Neural progenitor cell (in vitro differentiated cells): ENCODE measurements at regions not wholly inside any gene's neighbourhood (a gene's known extent, or its start where the extent isn't known, plus 50 kb on each side); places are given as distances from the start of the nearest gene placed in this dataset.

Experiments used
- DNase-seq: peaks from one replicate; pipeline ENCODE4 v3.0.0-alpha.2; 2016; ENCODE audit warnings: low spot score
- H2AFZ ChIP-seq: fragments of 200-600 bp; sonication (generic); replicated peaks from 2 replicates; pipeline ENCODE4 v1.6.1; 2016; ENCODE audit warnings: antibody characterized with exemption
- H3F3A ChIP-seq: fragments of 200-600 bp; sonication (generic); 2 replicates; pipeline ENCODE4 v1.6.1; 2016; ENCODE audit warnings: antibody characterized with exemption, low read depth
- H3K27ac ChIP-seq: fragments of 200-600 bp; sonication (generic); 2 replicates; pipeline ENCODE4 v1.5.1; 2016; ENCODE audit warnings: mild to moderate bottlenecking
- H3K27me3 ChIP-seq: fragments of 200-600 bp; sonication (generic); 2 replicates; pipeline ENCODE4 v1.6.1; 2016; ENCODE audit warnings: mild to moderate bottlenecking, moderate library complexity
- H3K36me3 ChIP-seq: fragments of 200-600 bp; sonication (generic); 2 replicates; pipeline ENCODE4 v1.5.1; 2016
- H3K4me1 ChIP-seq: fragments of 200-600 bp; sonication (generic); 2 replicates; pipeline ENCODE4 v1.6.1; 2016; ENCODE audit warnings: mixed run types
- H3K4me2 ChIP-seq: fragments of 200-600 bp; sonication (generic); 2 replicates; pipeline ENCODE4 v1.6.1; 2016
- H3K4me3 ChIP-seq: fragments of 200-600 bp; sonication (generic); 2 replicates; pipeline ENCODE4 v1.5.1; 2016
- H3K79me2 ChIP-seq: fragments of 200-600 bp; sonication (generic); 2 replicates; pipeline ENCODE4 v1.6.1; 2016; ENCODE audit warnings: low read depth
- H3K9ac ChIP-seq: fragments of 200-600 bp; sonication (generic); 2 replicates; pipeline ENCODE4 v1.6.1; 2016
- H3K9me3 ChIP-seq: fragments of 200-600 bp; sonication (generic); 2 replicates; pipeline ENCODE4 v1.5.1; 2016; ENCODE audit warnings: low read depth
- H4K20me1 ChIP-seq: fragments of 200-600 bp; sonication (generic); 2 replicates; pipeline ENCODE4 v1.6.1; 2016; ENCODE audit warnings: low read depth
- H3K27ac Mint-ChIP-seq: 3 replicates; pipeline ENCODE4 v1.8.0; 2021; ENCODE audit warnings: mixed read lengths
- H3K27me3 Mint-ChIP-seq: 2 replicates; pipeline ENCODE4 v1.8.0; 2022; ENCODE audit warnings: low read depth, mild to moderate bottlenecking, inconsistent platforms, moderate library complexity, mixed read lengths; ENCODE audit not compliant: insufficient read depth
- H3K36me3 Mint-ChIP-seq: 3 replicates; pipeline ENCODE4 v1.8.0; 2021; ENCODE audit warnings: mixed read lengths
- H3K4me1 Mint-ChIP-seq: 3 replicates; pipeline ENCODE4 v1.8.0; 2021; ENCODE audit warnings: mixed read lengths
- H3K4me3 Mint-ChIP-seq: 3 replicates; pipeline ENCODE4 v1.8.0; 2021; ENCODE audit warnings: mild to moderate bottlenecking, moderate library complexity, mixed read lengths
- H3K9me3 Mint-ChIP-seq: 3 replicates; pipeline ENCODE4 v1.8.0; 2020; ENCODE audit warnings: mixed read lengths
- CTCF ChIP-seq: fragments of 200-600 bp; sonication (generic); IDR thresholded peaks from 2 replicates; pipeline ENCODE4 v1.5.1; 2017; ENCODE audit warnings: antibody characterized with exemption, mild to moderate bottlenecking
- EZH2 ChIP-seq: fragments of 200-600 bp; sonication (generic); IDR thresholded peaks from 2 replicates; pipeline ENCODE4 v1.6.1; 2017; ENCODE audit warnings: antibody characterized with exemption, mild to moderate bottlenecking, moderate library complexity
- EZH2phosphoT487 ChIP-seq: fragments of 200-600 bp; sonication (generic); IDR thresholded peaks from 2 replicates; pipeline ENCODE4 v1.6.1; 2017; ENCODE audit warnings: antibody characterized with exemption

DNA sequence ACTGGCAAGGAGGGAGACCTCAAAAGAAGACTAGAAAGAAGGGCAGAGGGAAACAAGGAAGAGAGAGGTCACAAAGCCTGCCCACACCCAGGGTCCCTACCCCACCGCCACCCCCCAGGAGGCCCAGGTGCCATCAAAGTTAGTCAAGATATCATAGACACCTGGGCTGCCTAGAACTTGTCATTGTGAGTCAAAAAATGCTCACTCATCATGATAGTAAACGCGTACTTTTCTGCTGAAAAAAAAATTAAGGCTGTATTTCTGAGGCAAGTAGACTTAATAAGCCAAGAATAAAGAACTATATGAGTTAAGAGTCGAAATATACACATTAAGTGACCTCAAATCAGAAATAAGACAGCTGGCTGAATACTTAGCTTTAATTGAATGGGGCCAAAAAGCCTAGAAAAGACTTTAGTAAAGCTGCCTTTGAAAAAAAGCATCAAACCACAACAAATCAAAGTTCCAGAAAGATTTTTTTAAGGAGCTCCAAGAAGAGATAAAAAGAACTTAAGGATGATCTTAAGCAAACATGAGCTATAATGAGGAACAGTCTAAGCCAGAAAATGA is 415.5 kb upstream of the PPP2R3A start:
- no peak overlapping the region for H3K4me2 ChIP-seq
- H3K4me3 ChIP-seq: no peak overlapping the region
- H2AFZ ChIP-seq: no peak overlapping the region
- no peaks in the 10 kb centered on the region for H3K36me3 Mint-ChIP-seq
- no peak overlapping the region for H3K9ac ChIP-seq
- no peaks in the 10 kb centered on the region for H3K27me3 Mint-ChIP-seq
- H3K27me3 ChIP-seq: no peaks in the 10 kb centered on the region
- no peak for DNase-seq
- H3K4me3 Mint-ChIP-seq: no peak overlapping the region
- no peaks in the 10 kb centered on the region for H4K20me1 ChIP-seq
- H3K4me1 ChIP-seq: no peaks in the 10 kb centered on the region
- H3K79me2 ChIP-seq: no peaks in the 10 kb centered on the region
- H3K9me3 ChIP-seq: no peaks in the 10 kb centered on the region
- no peak overlapping the region for H3K27ac ChIP-seq
- H3K9me3 Mint-ChIP-seq: no peaks in the 10 kb centered on the region
- H3K36me3 ChIP-seq: no peaks in the 10 kb centered on the region
- peaks cover 2% of the 10 kb centered on the region for H3K4me1 Mint-ChIP-seq
- TF ChIP-seq EZH2 (no peak), EZH2phosphoT487 (no peak)
- H3K27ac Mint-ChIP-seq: no peak overlapping the region
- no peaks in the 10 kb centered on the region for H3F3A ChIP-seq

DNA sequence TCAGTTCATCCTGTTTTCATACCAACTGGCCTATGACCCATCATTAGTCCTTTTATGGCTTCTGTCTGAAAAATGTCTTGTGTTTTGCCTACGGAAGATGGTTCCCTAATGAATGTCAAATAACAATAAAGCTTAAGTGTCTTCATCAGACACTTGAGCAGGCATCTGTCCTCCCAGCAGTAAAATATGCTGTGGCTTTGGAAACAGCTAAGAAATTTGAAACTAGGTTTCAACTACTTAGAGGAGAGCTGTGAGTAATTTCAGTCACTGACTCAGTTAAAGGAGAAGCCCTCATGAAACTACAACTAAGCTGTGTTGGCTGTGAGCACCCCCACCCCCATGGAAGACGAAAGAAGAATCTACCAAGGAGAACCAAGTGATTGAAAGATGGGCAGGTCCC is 409.4 kb upstream of the PPP2R3A start:
- TF ChIP-seq CTCF (no peak), EZH2phosphoT487 (no peak), EZH2 (no peak)
- no peaks in the 10 kb centered on the region for H3K9me3 Mint-ChIP-seq
- DNase-seq: no peak
- Histone ChIP-seq H3K27me3 (no peaks in the 10 kb centered on the region), H3K9ac (no peak overlapping the region), H3K4me3 (no peak overlapping the region), H3K79me2 (no peaks in the 10 kb centered on the region), H2AFZ (no peak overlapping the region), H3K27ac (no peak overlapping the region), H4K20me1 (no peaks in the 10 kb centered on the region), H3K4me1 (no peaks in the 10 kb centered on the region), H3K36me3 (no peaks in the 10 kb centered on the region), H3K4me2 (no peak overlapping the region), H3K9me3 (no peaks in the 10 kb centered on the region), H3F3A (no peaks in the 10 kb centered on the region)
- no peaks in the 10 kb centered on the region for H3K27me3 Mint-ChIP-seq
- H3K27ac Mint-ChIP-seq: no peak overlapping the region
- H3K4me1 Mint-ChIP-seq: peaks cover 3% of the 10 kb centered on the region
- H3K4me3 Mint-ChIP-seq: no peak overlapping the region
- H3K36me3 Mint-ChIP-seq: no peaks in the 10 kb centered on the region

GRCh38 chr3:135558150-135558783 is 407.3 kb upstream of the PPP2R3A start:
- Mint-ChIP-seq H3K36me3 (no peaks in the 10 kb centered on the region), H3K4me3 (no peak overlapping the region), H3K27me3 (no peaks in the 10 kb centered on the region), H3K27ac (no peak overlapping the region), H3K4me1 (peaks cover 3% of the 10 kb centered on the region), H3K9me3 (no peaks in the 10 kb centered on the region)
- Histone ChIP-seq H3K27me3 (no peaks in the 10 kb centered on the region), H4K20me1 (no peaks in the 10 kb centered on the region), H3K4me3 (no peak overlapping the region), H3K79me2 (no peaks in the 10 kb centered on the region), H3K4me1 (no peaks in the 10 kb centered on the region), H3K27ac (no peak overlapping the region), H3K4me2 (no peak overlapping the region), H3K9ac (no peak overlapping the region), H3K36me3 (no peaks in the 10 kb centered on the region), H3F3A (no peaks in the 10 kb centered on the region), H2AFZ (no peak overlapping the region), H3K9me3 (no peaks in the 10 kb centered on the region)
- no peak for TF ChIP-seq CTCF
- no peak for TF ChIP-seq EZH2
- TF ChIP-seq EZH2phosphoT487: no peak
- no peak for DNase-seq

DNA sequence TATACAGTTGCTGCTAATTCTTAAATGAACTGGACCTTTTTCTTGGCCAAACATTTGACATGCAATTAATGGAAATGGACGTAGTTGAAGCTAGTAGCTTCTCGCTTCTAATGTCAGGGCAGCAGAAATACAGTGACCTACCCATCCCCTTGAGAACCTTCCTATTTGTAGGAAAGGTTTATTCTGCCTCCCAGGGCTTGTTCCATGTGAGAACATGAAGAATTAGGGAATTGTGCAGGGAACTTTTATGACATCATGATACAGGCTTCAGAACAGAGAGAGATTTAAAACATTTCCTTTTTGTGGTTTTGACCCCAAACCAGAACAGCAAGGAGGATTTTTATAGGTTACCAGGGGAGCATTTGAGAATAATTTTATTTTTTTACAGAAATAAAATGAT is 406.6 kb upstream of the PPP2R3A start:
- no peaks in the 10 kb centered on the region for H3F3A ChIP-seq
- no peaks in the 10 kb centered on the region for H3K27me3 ChIP-seq
- no peaks in the 10 kb centered on the region for H4K20me1 ChIP-seq
- H3K9ac ChIP-seq: no peak overlapping the region
- H3K27me3 Mint-ChIP-seq: no peaks in the 10 kb centered on the region
- H3K79me2 ChIP-seq: no peaks in the 10 kb centered on the region
- no peak for DNase-seq
- no peaks in the 10 kb centered on the region for H3K36me3 Mint-ChIP-seq
- H3K4me2 ChIP-seq: no peak overlapping the region
- H3K4me1 Mint-ChIP-seq: peaks cover 3% of the 10 kb centered on the region
- no peaks in the 10 kb centered on the region for H3K9me3 Mint-ChIP-seq
- H2AFZ ChIP-seq: no peak overlapping the region
- H3K36me3 ChIP-seq: no peaks in the 10 kb centered on the region
- H3K27ac ChIP-seq: no peak overlapping the region
- no peak overlapping the region for H3K27ac Mint-ChIP-seq
- no peak overlapping the region for H3K4me3 Mint-ChIP-seq
- no peaks in the 10 kb centered on the region for H3K4me1 ChIP-seq
- H3K9me3 ChIP-seq: no peaks in the 10 kb centered on the region
- no peak overlapping the region for H3K4me3 ChIP-seq
- no peak for TF ChIP-seq CTCF
- no peak for TF ChIP-seq EZH2phosphoT487
- TF ChIP-seq EZH2: no peak
